HCT116 (cell line): ENCODE measurements at regions not wholly inside any gene's neighbourhood (a gene's known extent, or its start where the extent isn't known, plus 50 kb on each side); places are given as distances from the start of the nearest gene placed in this dataset.

Experiments
- ATAC-seq: fragments of 200-7000 bp; cut with Tn5 transposase; 2 replicates; pipeline ENCODE4 v1.9.1; 2020; ENCODE audit warnings: mild to moderate bottlenecking, moderate library complexity
- BruUV-seq: library from RNA; stranded (reverse); fragments of 400-500 nt; replicated peaks from 2 replicates; lab custom pipeline; 2021; lab: Mats Ljungman, UMichigan
- CTCF ChIA-PET: fragments of 300-600 bp; sonication (Branson Sonifier 250); formaldehyde crosslinking; loops from one replicate; lab custom pipeline; 2021; ENCODE audit warnings: antibody characterized with exemption; lab: Charles Lee
- POLR2A ChIA-PET: fragments of 300-600, 350-600 bp; sonication (Branson Sonifier 250); formaldehyde crosslinking; loops from one replicate; lab custom pipeline; 2021; ENCODE audit warnings: antibody characterized with exemption; lab: Charles Lee
- RAD21 ChIA-PET, 2 experiments: fragments of 300-600 bp; sonication (Branson Sonifier 250); formaldehyde crosslinking; loops; one replicate each; lab custom pipeline; 2023; ENCODE audit warnings: low total read pairs in 2 of 2; ENCODE audit not compliant: uncharacterized antibody in 2 of 2, unreplicated experiment in 2 of 2, low non-redundant PET in 1 of 2; lab: Charles Lee
- DNase-seq: peaks from one replicate; pipeline ENCODE4 v3.0.0-alpha.2; 2010; ENCODE audit warnings: low read depth, low spot score
- H2AFZ ChIP-seq: fragments of 200-600 bp; shearing (Covaris generic), sonication (generic); 2 replicates; pipeline ENCODE4 v1.6.1; 2017; ENCODE audit warnings: low read depth, mixed run types, mixed read lengths, antibody characterized with exemption, low read length; ENCODE audit not compliant: poor library complexity, severe bottlenecking
- H3K27ac ChIP-seq: 2 replicates; pipeline ENCODE4 v1.5.1; 2012; ENCODE audit warnings: low read depth, low read length
- H3K27me3 ChIP-seq: fragments of 200-600 bp; sonication (generic); 2 replicates; pipeline ENCODE4 v1.6.1; 2016; ENCODE audit warnings: mixed run types, low read length, mixed read lengths; ENCODE audit not compliant: insufficient read depth
- H3K36me3 ChIP-seq, 2 experiments: fragments of 200-500 bp in 1 of 2; fragments of 200-600 bp in 1 of 2; sonication (Bioruptor generic) in 1 of 2; sonication (generic) in 1 of 2; 2 replicates each; pipeline versions ENCODE4 v1.5.1 to v1.6.1; 2014 to 2016; ENCODE audit warnings: low read length in 2 of 2, inconsistent platforms in 1 of 2, mixed read lengths in 1 of 2, mixed run types in 1 of 2; ENCODE audit not compliant: insufficient read depth in 2 of 2, control insufficient read depth in 1 of 2
- H3K4me1 ChIP-seq, 2 experiments: fragments of 200-600 bp in 1 of 2; sonication (generic) in 1 of 2; 2 replicates each; pipeline versions ENCODE4 v1.5.1 to v1.6.1; 2012 to 2017; ENCODE audit warnings: low read length in 2 of 2, inconsistent platforms in 1 of 2, mild to moderate bottlenecking in 1 of 2, mixed read lengths in 1 of 2, mixed run types in 1 of 2, moderate library complexity in 1 of 2; ENCODE audit not compliant: insufficient read depth in 2 of 2, control insufficient read depth in 1 of 2
- H3K4me2 ChIP-seq: fragments of 200-600 bp; sonication (generic); 2 replicates; pipeline ENCODE4 v1.6.1; 2017; ENCODE audit warnings: mixed run types, low read length, mixed read lengths
- H3K4me3 ChIP-seq, 2 experiments: fragments of 200-600 bp in 1 of 2; sonication (generic) in 1 of 2; replicated peaks in 1 of 2; 2 replicates each; pipeline ENCODE4 v1.5.1; 2011 to 2016; ENCODE audit warnings: low read length in 2 of 2, control low read depth in 1 of 2, low read depth in 1 of 2, mild to moderate bottlenecking in 1 of 2, mixed read lengths in 1 of 2, mixed run types in 1 of 2
- H3K79me2 ChIP-seq: fragments of 200-600 bp; sonication (generic); 2 replicates; pipeline ENCODE4 v1.6.1; 2017; ENCODE audit warnings: mild to moderate bottlenecking, mixed run types, low read length, moderate library complexity, mixed read lengths; ENCODE audit not compliant: insufficient read depth
- H3K9ac ChIP-seq: fragments of 200-600 bp; sonication (generic); 2 replicates; pipeline ENCODE4 v1.6.1; 2016; ENCODE audit warnings: low read length, mixed read lengths
- H3K9me2 ChIP-seq: fragments of 200-600 bp; sonication (generic), shearing (Covaris generic); 2 replicates; pipeline ENCODE4 v1.6.1; 2017; ENCODE audit warnings: mixed run types, mild to moderate bottlenecking, moderate library complexity; ENCODE audit not compliant: insufficient read depth
- H3K9me3 ChIP-seq, 2 experiments: fragments of 200-500 bp in 1 of 2; fragments of 200-600 bp in 1 of 2; sonication (Bioruptor generic) in 1 of 2; sonication (generic) in 1 of 2; 2 replicates each; pipeline ENCODE4 v1.6.1; 2014 to 2017; ENCODE audit warnings: low read length in 2 of 2, mixed read lengths in 2 of 2, inconsistent platforms in 1 of 2, low read depth in 1 of 2, mild to moderate bottlenecking in 1 of 2, mixed run types in 1 of 2, moderate library complexity in 1 of 2; ENCODE audit not compliant: control insufficient read depth in 1 of 2, insufficient read depth in 1 of 2
- H4K20me1 ChIP-seq: fragments of 200-600 bp; sonication (generic), shearing (Covaris generic); 2 replicates; pipeline ENCODE4 v1.6.1; 2017; ENCODE audit warnings: mixed run types, mild to moderate bottlenecking, moderate library complexity; ENCODE audit not compliant: insufficient read depth
- CBX3 ChIP-seq: IDR thresholded peaks from 2 replicates; pipeline ENCODE4 v1.6.1; 2012; ENCODE audit warnings: low read depth
- CEBPB ChIP-seq: IDR thresholded peaks from 2 replicates; pipeline ENCODE4 v1.6.1; 2012; ENCODE audit warnings: low read depth
- CTCF ChIP-seq, 3 experiments: fragments of 200-600 bp in 1 of 3; sonication (generic) in 1 of 3; IDR thresholded peaks in 2 of 3; conservative IDR thresholded peaks in 1 of 3; 2 replicates each; pipeline ENCODE4 v1.5.1; 2012 to 2017; ENCODE audit warnings: low read depth in 2 of 3, low read length in 2 of 3, antibody characterized with exemption in 1 of 3, borderline replicate concordance in 1 of 3, control low read depth in 1 of 3, mild to moderate bottlenecking in 1 of 3, mixed read lengths in 1 of 3, mixed run types in 1 of 3, moderate library complexity in 1 of 3; ENCODE audit not compliant: insufficient read depth in 1 of 3
- EGR1 ChIP-seq: IDR thresholded peaks from 2 replicates; pipeline ENCODE4 v1.6.1; 2012; ENCODE audit warnings: low read depth
- EZH2 ChIP-seq: fragments of 200-600 bp; sonication (generic); IDR thresholded peaks from 2 replicates; pipeline ENCODE4 v1.6.1; 2017; ENCODE audit warnings: antibody characterized with exemption, mixed run types
- EZH2phosphoT487 ChIP-seq: fragments of 200-600 bp; IDR thresholded peaks from 2 replicates; pipeline ENCODE4 v1.6.1; 2018; ENCODE audit warnings: antibody characterized with exemption, borderline replicate concordance
- FOSL1 ChIP-seq: IDR thresholded peaks from 2 replicates; pipeline ENCODE4 v1.6.1; 2012; ENCODE audit warnings: low read depth
- MAX ChIP-seq: IDR thresholded peaks from 2 replicates; pipeline ENCODE4 v1.6.1; 2012
- POLR2A ChIP-seq: IDR thresholded peaks from 2 replicates; pipeline ENCODE4 v1.7.0; 2011; ENCODE audit warnings: borderline replicate concordance; ENCODE audit not compliant: insufficient read depth, insufficient read length; ENCODE audit errors: extremely low read depth
- POLR2AphosphoS5 ChIP-seq: IDR thresholded peaks from 2 replicates; pipeline ENCODE4 v1.6.1; 2011; ENCODE audit warnings: mild to moderate bottlenecking, low read depth, low read length, moderate library complexity
- RAD21 ChIP-seq: IDR thresholded peaks from 2 replicates; pipeline ENCODE4 v1.6.1; 2012; ENCODE audit warnings: low read depth, mild to moderate bottlenecking
- REST ChIP-seq: IDR thresholded peaks from 2 replicates; pipeline ENCODE4 v1.6.1; 2012; ENCODE audit warnings: low read depth
- SIN3A ChIP-seq: IDR thresholded peaks from 2 replicates; pipeline ENCODE4 v1.6.1; 2012; ENCODE audit warnings: low read depth
- SP1 ChIP-seq: IDR thresholded peaks from 2 replicates; pipeline ENCODE4 v1.6.1; 2012; ENCODE audit warnings: low read depth
- SRF ChIP-seq: IDR thresholded peaks from 2 replicates; pipeline ENCODE4 v1.6.1; 2012; ENCODE audit warnings: low read depth
- TCF7L2 ChIP-seq: IDR thresholded peaks from 2 replicates; pipeline ENCODE4 v1.7.0; 2011; ENCODE audit warnings: borderline replicate concordance, inconsistent platforms; ENCODE audit not compliant: insufficient read depth, insufficient read length; ENCODE audit errors: extremely low read depth
- YY1 ChIP-seq: IDR thresholded peaks from 2 replicates; pipeline ENCODE4 v1.6.1; 2011; ENCODE audit warnings: low read length, low read depth, moderate library complexity, mild to moderate bottlenecking; ENCODE audit not compliant: insufficient replicate concordance; ENCODE audit errors: extremely low read depth
- ZBTB33 ChIP-seq: IDR thresholded peaks from 2 replicates; pipeline ENCODE4 v1.6.1; 2011; ENCODE audit warnings: mild to moderate bottlenecking, low read length, moderate library complexity; ENCODE audit not compliant: insufficient replicate concordance; ENCODE audit errors: extremely low read depth
- ZFX ChIP-seq: fragments of 450-650 bp; IDR thresholded peaks from 2 replicates; pipeline ENCODE4 v1.6.1; 2017
- intact Hi-C: fragments of 100-400 bp; cut with micrococcal nuclease; formaldehyde crosslinking; loops from 2 replicates; pipeline ENCODE4 v1.10.0; 2022

- BruUV-seq = no TSS peak
- no peaks in the 10 kb centered on the region for H4K20me1 ChIP-seq
- DNase-seq = no peak
- TF ChIP-seq YY1 (no peak), SIN3A (no peak), CBX3 (no peak), ZBTB33 (no peak), RAD21 (no peak), CTCF (IDR thresholded peaks at IDR 0.05 in 2 of 3, conservative IDR thresholded peaks at IDR 0.05 in 1 of 3; ENCODE audit: borderline replicate concordance in 1 of 3, insufficient read depth in 1 of 3, low read depth in 2 of 3, low read length in 2 of 3) (no peak), EZH2phosphoT487 (no peak), POLR2AphosphoS5 (no peak), EGR1 (no peak), REST (no peak), TCF7L2 (no peak), FOSL1 (no peak), EZH2 (no peak), MAX (no peak), SRF (no peak), SP1 (no peak), POLR2A (no peak), CEBPB (no peak), ZFX (no peak)
- TF ChIP-seq, all 23 proteins: peak for 0
- Histone ChIP-seq H3K27ac (no peak overlapping the region), H3K79me2 (no peaks in the 10 kb centered on the region), H3K9ac (no peak overlapping the region), H3K36me3 (no peaks in the 10 kb centered on the region), H3K9me3 (no peaks in the 10 kb centered on the region), H2AFZ (no peak overlapping the region), H3K27me3 (peaks cover 19% of the 10 kb centered on the region), H3K4me1 (peaks cover 0 to 9% of the 10 kb centered on the region in 2 experiments; a peak in 1 of 4 replicates), H3K4me2 (no peak overlapping the region), H3K4me3 (no peak overlapping the region), H3K9me2 (no peaks in the 10 kb centered on the region)
- ChIA-PET CTCF (no interaction called here), RAD21 (no interaction called here), POLR2A (no interaction called here)
- intact Hi-C loops = no loop called here
- no peak for ATAC-seq
These were observed 68.1 kb upstream of the LEP start for GRCh38 chr7:128172963-128173362.
